ENCODE measurements at regions not wholly inside any gene's neighbourhood (a gene's known extent, or its start where the extent isn't known, plus 50 kb on each side); places are given as distances from the start of the nearest gene placed in this dataset.

DNA sequence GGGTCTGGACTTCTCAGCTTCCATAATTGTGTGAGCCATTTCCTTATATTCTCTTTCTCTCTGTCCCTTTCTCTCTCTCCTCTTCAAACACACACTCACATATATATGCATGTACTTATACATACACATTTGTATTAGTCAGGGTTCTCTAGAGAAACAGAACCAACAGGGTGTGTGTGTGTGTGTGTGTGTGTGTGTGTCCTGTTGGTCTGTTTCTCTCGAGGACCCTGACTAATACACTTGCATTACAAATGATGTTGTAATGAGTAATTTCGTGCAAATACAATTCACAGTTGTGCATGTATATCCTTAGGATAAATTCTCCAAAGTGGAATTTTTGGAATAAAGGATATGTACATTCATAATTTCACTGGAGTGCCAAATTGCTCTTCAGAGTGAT lies 115.3 kb downstream of the NPIPB5 start:
- 52 to 64% (median 59%) methylated on average over 2 of the region's 2 CpGs for WGBS, 3 donors
- TF ChIP-seq POLR2A (IDR thresholded peaks at IDR 0.05) (no peak), EP300 (IDR thresholded peaks at IDR 0.05) (no peak)
- TF ChIP-seq, protein P1, sequence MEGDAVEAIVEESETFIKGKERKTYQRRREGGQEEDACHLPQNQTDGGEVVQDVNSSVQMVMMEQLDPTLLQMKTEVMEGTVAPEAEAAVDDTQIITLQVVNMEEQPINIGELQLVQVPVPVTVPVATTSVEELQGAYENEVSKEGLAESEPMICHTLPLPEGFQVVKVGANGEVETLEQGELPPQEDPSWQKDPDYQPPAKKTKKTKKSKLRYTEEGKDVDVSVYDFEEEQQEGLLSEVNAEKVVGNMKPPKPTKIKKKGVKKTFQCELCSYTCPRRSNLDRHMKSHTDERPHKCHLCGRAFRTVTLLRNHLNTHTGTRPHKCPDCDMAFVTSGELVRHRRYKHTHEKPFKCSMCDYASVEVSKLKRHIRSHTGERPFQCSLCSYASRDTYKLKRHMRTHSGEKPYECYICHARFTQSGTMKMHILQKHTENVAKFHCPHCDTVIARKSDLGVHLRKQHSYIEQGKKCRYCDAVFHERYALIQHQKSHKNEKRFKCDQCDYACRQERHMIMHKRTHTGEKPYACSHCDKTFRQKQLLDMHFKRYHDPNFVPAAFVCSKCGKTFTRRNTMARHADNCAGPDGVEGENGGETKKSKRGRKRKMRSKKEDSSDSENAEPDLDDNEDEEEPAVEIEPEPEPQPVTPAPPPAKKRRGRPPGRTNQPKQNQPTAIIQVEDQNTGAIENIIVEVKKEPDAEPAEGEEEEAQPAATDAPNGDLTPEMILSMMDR (IDR thresholded peaks at IDR 0.05): no peak
- H3K9me3 ChIP-seq: no peaks in the 10 kb centered on the region
- intact Hi-C loops (cut with DNase I): no loop called here
- no peak for DNase-seq
- no peaks in the 10 kb centered on the region for H3K4me1 ChIP-seq (ENCODE audit: insufficient read depth)
- no peaks in the 10 kb centered on the region for H3K36me3 ChIP-seq
- H3K27ac ChIP-seq: no peak overlapping the region
- no peaks in the 10 kb centered on the region for H3K27me3 ChIP-seq
- no peak overlapping the region for H3K4me3 ChIP-seq

DNA sequence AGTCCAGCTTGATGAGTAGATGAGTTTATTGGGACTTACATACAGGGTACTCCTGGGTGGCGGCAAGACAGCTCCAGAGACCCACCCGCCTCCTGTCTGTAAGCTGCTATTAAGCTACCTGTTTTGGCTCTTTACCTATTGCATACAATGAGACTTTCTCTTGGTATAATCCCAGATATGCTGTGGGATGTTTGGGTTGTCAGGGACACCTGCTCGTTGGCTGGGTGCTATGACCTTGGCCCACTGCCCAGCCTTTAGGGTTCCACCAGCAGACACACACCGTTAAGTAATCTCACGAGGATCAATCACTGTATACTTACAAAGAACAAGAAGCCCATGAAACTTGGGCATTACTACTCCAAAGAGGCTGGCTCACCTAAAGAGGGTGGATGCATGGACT lies 116.4 kb downstream of the NPIPB5 start:
- Histone ChIP-seq H3K27ac (no peak overlapping the region), H3K4me1 (ENCODE audit: insufficient read depth) (no peaks in the 10 kb centered on the region), H3K4me3 (no peak overlapping the region), H3K36me3 (no peaks in the 10 kb centered on the region), H3K27me3 (no peaks in the 10 kb centered on the region), H3K9me3 (no peaks in the 10 kb centered on the region)
- TF ChIP-seq POLR2A (IDR thresholded peaks at IDR 0.05): no peak
- TF ChIP-seq, protein P1 (IDR thresholded peaks at IDR 0.05): no peak
- TF ChIP-seq EP300 (IDR thresholded peaks at IDR 0.05): no peak
- DNase-seq: no peak
- intact Hi-C loops (cut with DNase I): no loop called here
- 52 to 59% (median 55%) methylated on average over 5 of the region's 5 CpGs for WGBS, 3 donors

DNA sequence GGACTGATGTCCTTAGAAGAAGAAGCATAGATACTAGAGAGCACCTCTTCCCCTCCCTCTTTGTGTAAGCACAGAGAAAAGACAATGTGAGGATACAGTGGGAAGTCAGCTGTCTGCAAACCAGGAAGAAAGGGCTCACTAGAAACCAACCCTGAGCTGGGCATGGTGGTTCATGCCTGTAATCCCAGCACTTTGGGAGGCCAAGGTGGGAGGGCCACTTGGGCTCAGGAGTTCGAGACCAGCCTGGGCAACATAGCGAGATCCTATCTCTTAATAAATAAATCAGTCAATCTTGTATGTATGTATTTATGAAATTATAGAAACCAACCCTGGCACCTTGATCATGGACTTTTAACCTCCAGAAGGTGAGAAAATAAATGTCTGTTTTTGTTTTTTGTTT lies 118.3 kb downstream of the NPIPB5 start:
- Histone ChIP-seq H3K27ac (no peak overlapping the region), H3K9me3 (no peaks in the 10 kb centered on the region), H3K27me3 (no peaks in the 10 kb centered on the region), H3K4me3 (no peak overlapping the region), H3K4me1 (ENCODE audit: insufficient read depth) (no peaks in the 10 kb centered on the region), H3K36me3 (no peaks in the 10 kb centered on the region)
- intact Hi-C loops (cut with DNase I): no loop called here
- no peak for TF ChIP-seq EP300 (IDR thresholded peaks at IDR 0.05)
- TF ChIP-seq POLR2A (IDR thresholded peaks at IDR 0.05): no peak
- TF ChIP-seq, protein P1 (IDR thresholded peaks at IDR 0.05): no peak
- WGBS, 3 donors: 85 to 89% (median 87%) methylated on average over 2 of the region's 2 CpGs
- DNase-seq: no peak

DNA sequence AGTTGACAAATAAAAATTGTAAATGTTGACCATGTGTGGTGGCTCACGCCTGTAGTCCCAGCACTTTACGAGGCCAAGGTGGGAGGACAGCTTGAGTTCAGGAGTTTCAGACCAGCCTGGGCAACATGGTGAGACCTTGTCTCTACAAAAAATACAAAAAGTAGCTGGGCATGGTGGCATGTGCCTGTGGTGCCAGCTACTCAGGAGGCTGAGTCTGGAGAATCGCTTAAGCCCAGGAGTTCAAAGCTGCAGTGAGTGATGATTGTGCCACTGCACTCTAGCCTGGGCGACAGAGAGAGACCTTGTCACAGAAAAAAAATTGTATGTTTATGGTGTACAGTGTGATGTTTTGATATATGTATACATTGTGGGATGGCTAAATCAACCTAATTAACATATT lies 119.6 kb downstream of the NPIPB5 start:
- Histone ChIP-seq H3K27ac (no peak overlapping the region), H3K36me3 (no peaks in the 10 kb centered on the region), H3K27me3 (no peaks in the 10 kb centered on the region), H3K4me3 (no peak overlapping the region), H3K4me1 (ENCODE audit: insufficient read depth) (no peaks in the 10 kb centered on the region), H3K9me3 (no peaks in the 10 kb centered on the region)
- no peak for DNase-seq
- no peak for TF ChIP-seq POLR2A (IDR thresholded peaks at IDR 0.05)
- no peak for TF ChIP-seq EP300 (IDR thresholded peaks at IDR 0.05)
- TF ChIP-seq, protein P1 (IDR thresholded peaks at IDR 0.05): no peak
- intact Hi-C loops (cut with DNase I): no loop called here
- 82% methylated on average over 4 of the region's 4 CpGs for WGBS, 3 donors

DNA sequence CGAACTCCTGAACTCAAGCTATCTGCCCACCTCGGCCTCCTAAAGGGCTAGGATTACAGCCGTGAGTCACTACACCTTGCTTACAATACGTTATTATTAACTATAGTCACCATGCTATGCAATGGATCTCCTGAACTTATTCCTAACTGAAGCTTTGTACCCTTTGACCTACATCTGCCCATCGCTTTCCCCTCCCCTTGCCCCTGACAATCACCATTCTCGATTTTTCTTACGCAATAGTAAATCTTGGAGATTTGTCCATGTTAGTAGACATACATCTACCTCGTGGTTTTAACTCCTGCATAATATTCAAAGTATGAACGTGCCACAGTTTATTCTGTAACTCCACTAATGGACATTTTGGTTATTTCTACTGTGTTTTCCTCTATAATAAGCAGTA lies 120.6 kb downstream of the NPIPB5 start:
- TF ChIP-seq EP300 (IDR thresholded peaks at IDR 0.05): no peak
- TF ChIP-seq, protein P1 (IDR thresholded peaks at IDR 0.05): no peak
- TF ChIP-seq POLR2A (IDR thresholded peaks at IDR 0.05): no peak
- H3K27me3 ChIP-seq: no peaks in the 10 kb centered on the region
- no peak for DNase-seq
- no peaks in the 10 kb centered on the region for H3K9me3 ChIP-seq
- H3K4me3 ChIP-seq: no peak overlapping the region
- intact Hi-C loops (cut with DNase I): no loop called here
- no peaks in the 10 kb centered on the region for H3K4me1 ChIP-seq (ENCODE audit: insufficient read depth)
- no peak overlapping the region for H3K27ac ChIP-seq
- 75 to 81% (median 80%) methylated on average over 9 of the region's 9 CpGs for WGBS, 3 donors
- H3K36me3 ChIP-seq: no peaks in the 10 kb centered on the region
